Calu3 (cell line): ENCODE measurements at regions not wholly inside any gene's neighbourhood (a gene's known extent, or its start where the extent isn't known, plus 50 kb on each side); places are given as distances from the start of the nearest gene placed in this dataset.
A peak's percentile ranks its signal among the peaks of the same experiment; 100 is the strongest.

Source experiments
- BruUV-seq: library from RNA; stranded (reverse); fragments of 400-500 nt; replicated peaks from 2 replicates; lab custom pipeline; 2021; lab: Mats Ljungman, UMichigan
- CTCF ChIA-PET: fragments of 300-600 bp; sonication (Branson Sonifier 250); formaldehyde crosslinking; loops from one replicate; lab custom pipeline; 2022; ENCODE audit warnings: antibody characterized with exemption; lab: Charles Lee
- DNase-seq: peaks from one replicate; pipeline ENCODE4 v3.0.0; 2022
- H3K27ac Mint-ChIP-seq: one replicate; pipeline ENCODE4 v1.8.0; 2022; ENCODE audit warnings: mixed read lengths; ENCODE audit not compliant: unreplicated experiment
- H3K27me3 Mint-ChIP-seq: one replicate; pipeline ENCODE4 v1.8.0; 2022; ENCODE audit warnings: mixed read lengths; ENCODE audit not compliant: unreplicated experiment
- H3K36me3 Mint-ChIP-seq: one replicate; pipeline ENCODE4 v1.8.0; 2022; ENCODE audit warnings: mild to moderate bottlenecking, moderate library complexity, mixed read lengths; ENCODE audit not compliant: insufficient read depth, unreplicated experiment
- H3K4me1 Mint-ChIP-seq: one replicate; pipeline ENCODE4 v1.8.0; 2022; ENCODE audit warnings: mild to moderate bottlenecking, low read depth, mixed read lengths; ENCODE audit not compliant: unreplicated experiment
- H3K4me3 Mint-ChIP-seq: one replicate; pipeline ENCODE4 v1.8.0; 2022; ENCODE audit warnings: mild to moderate bottlenecking, low read depth, moderate library complexity, mixed read lengths; ENCODE audit not compliant: unreplicated experiment
- H3K9me3 Mint-ChIP-seq: one replicate; pipeline ENCODE4 v1.8.0; 2022; ENCODE audit warnings: low read depth, mixed read lengths; ENCODE audit not compliant: unreplicated experiment
- CTCF ChIP-seq: fragments of 200-600 bp; IDR thresholded peaks from one replicate; pipeline ENCODE4 v1.8.0; 2022; ENCODE audit warnings: antibody characterized with exemption; ENCODE audit not compliant: unreplicated experiment
- intact Hi-C: fragments of 100-400 bp; cut with micrococcal nuclease; formaldehyde crosslinking; loops from one replicate; pipeline ENCODE4 v1.10.0; 2022; ENCODE audit not compliant: unreplicated experiment

- no peaks in the 10 kb centered on the region for H3K27me3 Mint-ChIP-seq
- H3K27ac Mint-ChIP-seq: no peak overlapping the region
- TF ChIP-seq CTCF: no peak
- no peaks in the 10 kb centered on the region for H3K36me3 Mint-ChIP-seq
- no peaks in the 10 kb centered on the region for H3K4me1 Mint-ChIP-seq
- H3K9me3 Mint-ChIP-seq: peaks cover 2% of the 10 kb centered on the region
- DNase-seq: no peak
- BruUV-seq: no TSS peak
- H3K4me3 Mint-ChIP-seq: no peak overlapping the region
- intact Hi-C loops: no loop called here
- CTCF ChIA-PET: no interaction called here
Observed at GRCh38 chr10:128855618-128856428, 611.2 kb upstream of the MGMT start.

- Mint-ChIP-seq H3K9me3 (peaks cover 2% of the 10 kb centered on the region), H3K27ac (no peak overlapping the region), H3K4me3 (no peak overlapping the region), H3K36me3 (no peaks in the 10 kb centered on the region), H3K27me3 (no peaks in the 10 kb centered on the region), H3K4me1 (no peaks in the 10 kb centered on the region)
- no TSS peak for BruUV-seq
- peak; percentile 3 for DNase-seq
- intact Hi-C loops: no loop called here
- CTCF ChIA-PET: no interaction called here
- TF ChIP-seq CTCF: peak; percentile 19
Observed at GRCh38 chr10:128859738-128860386, 607.2 kb upstream of the MGMT start.

GRCh38 chr10:128860574-128860973 is 606.5 kb upstream of the MGMT start:
- H3K9me3 Mint-ChIP-seq: peaks cover 2% of the 10 kb centered on the region
- H3K36me3 Mint-ChIP-seq: no peaks in the 10 kb centered on the region
- no peak for TF ChIP-seq CTCF
- no peak overlapping the region for H3K4me3 Mint-ChIP-seq
- DNase-seq: no peak
- intact Hi-C loops: no loop called here
- H3K4me1 Mint-ChIP-seq: no peaks in the 10 kb centered on the region
- no peaks in the 10 kb centered on the region for H3K27me3 Mint-ChIP-seq
- CTCF ChIA-PET: no interaction called here
- H3K27ac Mint-ChIP-seq: no peak overlapping the region
- BruUV-seq: no TSS peak

- Mint-ChIP-seq H3K4me3 (no peak overlapping the region), H3K36me3 (no peaks in the 10 kb centered on the region), H3K27me3 (no peaks in the 10 kb centered on the region), H3K27ac (no peak overlapping the region), H3K9me3 (peaks cover 6% of the 10 kb centered on the region), H3K4me1 (no peaks in the 10 kb centered on the region)
- BruUV-seq: no TSS peak
- CTCF ChIA-PET: no interaction called here
- no peak for DNase-seq
- intact Hi-C loops: no loop called here
- TF ChIP-seq CTCF: no peak
Observed at GRCh38 chr10:128861018-128861901, 605.8 kb upstream of the MGMT start.
